HFF-Myc (cell line): ENCODE measurements at regions not wholly inside any gene's neighbourhood (a gene's known extent, or its start where the extent isn't known, plus 50 kb on each side); places are given as distances from the start of the nearest gene placed in this dataset.

ENCODE experiments used
- DNase-seq: peaks from one replicate; pipeline ENCODE4 v3.0.0-alpha.2; 2011; ENCODE audit warnings: low read depth; ENCODE audit errors: extremely low read depth
- H3K4me3 ChIP-seq: replicated peaks from 2 replicates; pipeline ENCODE4 v1.5.1; 2011; ENCODE audit warnings: low read depth, mild to moderate bottlenecking, control low read depth, low read length
- CTCF ChIP-seq: IDR thresholded peaks from 2 replicates; pipeline ENCODE4 v1.5.1; 2012; ENCODE audit warnings: mild to moderate bottlenecking, low read depth, low read length, control low read depth; ENCODE audit errors: missing control alignments

DNA sequence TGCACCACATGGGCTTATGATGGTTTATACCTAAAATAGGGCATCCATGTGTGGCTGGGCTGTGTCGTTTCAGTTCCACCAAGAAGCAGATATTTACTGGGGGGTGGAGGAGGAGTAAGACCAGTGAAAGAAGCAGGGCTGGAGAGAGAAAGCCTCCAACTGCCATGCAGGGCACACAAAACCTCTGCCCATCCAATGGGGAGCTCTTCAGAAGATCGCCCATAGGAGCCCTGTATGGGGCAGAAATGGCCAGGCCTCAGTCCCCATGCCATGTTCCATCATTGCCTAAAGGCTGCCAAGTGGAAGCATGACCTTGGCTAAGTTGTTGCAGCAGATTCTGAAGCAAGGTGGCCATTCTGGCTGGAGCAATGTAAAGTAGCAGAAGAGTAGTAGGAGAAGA is 277.0 kb downstream of the MEX3B start:
- TF ChIP-seq CTCF, result no peak
- DNase-seq, result no peak
- H3K4me3 ChIP-seq, result no peak overlapping the region

DNA sequence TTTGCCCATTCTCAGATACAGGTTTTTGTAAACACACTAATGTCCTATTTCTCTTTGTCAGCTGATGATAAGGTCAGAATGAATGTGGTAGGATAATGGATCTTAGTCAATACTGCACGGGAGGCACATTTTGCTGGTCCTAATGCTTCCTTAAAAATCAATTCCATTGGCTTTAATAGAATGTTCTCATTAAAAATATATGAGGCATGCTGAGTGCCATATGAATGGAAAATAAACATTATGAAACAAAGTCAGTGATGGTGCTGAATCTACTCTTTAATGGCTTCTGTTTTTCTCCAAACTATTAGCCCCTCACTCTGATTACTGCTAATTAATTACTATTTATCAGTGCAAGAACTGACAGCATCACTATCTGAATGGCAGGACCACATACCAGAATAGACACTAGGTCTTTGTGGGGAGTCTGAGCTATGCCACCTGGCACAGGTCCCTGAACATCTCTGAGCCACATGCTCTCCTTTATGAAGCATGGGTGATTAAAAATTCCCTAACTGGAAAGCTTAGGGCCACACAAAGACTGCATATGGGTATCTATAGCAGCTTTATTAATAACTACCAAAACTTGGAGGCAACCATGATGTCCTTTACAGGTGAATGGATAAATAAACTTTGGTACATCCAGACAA is 278.9 kb downstream of the MEX3B start:
- DNase-seq, result no peak
- H3K4me3 ChIP-seq, result no peak overlapping the region
- TF ChIP-seq CTCF, result no peak

GRCh38 chr15:81765816-81766215 is 280.0 kb downstream of the MEX3B start:
- no peak for DNase-seq
- H3K4me3 ChIP-seq, result no peak overlapping the region
- no peak for TF ChIP-seq CTCF

- DNase-seq, result no peak
- TF ChIP-seq CTCF, result no peak
- H3K4me3 ChIP-seq, result no peak overlapping the region
Measured at GRCh38 chr15:81763304-81763703, 282.5 kb downstream of the MEX3B start.

- no peak overlapping the region for H3K4me3 ChIP-seq
- DNase-seq, result no peak
- no peak for TF ChIP-seq CTCF
Measured at GRCh38 chr15:81760686-81761085, 285.1 kb downstream of the MEX3B start.

GRCh38 chr15:81758818-81759284 is 287.0 kb downstream of the MEX3B start:
- no peak for DNase-seq
- no peak overlapping the region for H3K4me3 ChIP-seq
- TF ChIP-seq CTCF, result no peak

- no peak for TF ChIP-seq CTCF
- no peak for DNase-seq
- no peak overlapping the region for H3K4me3 ChIP-seq
Measured at GRCh38 chr15:81755626-81756025, 290.2 kb downstream of the MEX3B start.
